WERI-Rb-1 (cell line): ENCODE measurements at regions not wholly inside any gene's neighbourhood (a gene's known extent, or its start where the extent isn't known, plus 50 kb on each side); places are given as distances from the start of the nearest gene placed in this dataset.

Experiments used
- DNase-seq: peaks from one replicate; pipeline ENCODE4 v3.0.0-alpha.2; 2020
- H3K27ac ChIP-seq: fragments of 250-450 bp; sonication (Bioruptor Pico); 2 replicates; pipeline ENCODE4 v1.5.1; 2020; ENCODE audit warnings: mild to moderate bottlenecking, moderate library complexity
- H3K27me3 ChIP-seq: fragments of 250-450 bp; sonication (Bioruptor Pico); 2 replicates; pipeline ENCODE4 v1.5.1; 2021; ENCODE audit warnings: mild to moderate bottlenecking, low read depth, moderate library complexity; ENCODE audit not compliant: insufficient read depth, severe bottlenecking
- H3K36me3 ChIP-seq: fragments of 250-450 bp; sonication (Bioruptor Pico); 2 replicates; pipeline ENCODE4 v1.5.1; 2020; ENCODE audit warnings: mild to moderate bottlenecking, moderate library complexity
- H3K4me3 ChIP-seq: 2 replicates; pipeline ENCODE4 v1.5.1; 2011; ENCODE audit warnings: low read depth, mild to moderate bottlenecking, control low read depth, low read length
- H3K9me3 ChIP-seq: fragments of 250-450 bp; sonication (Bioruptor Pico); 2 replicates; pipeline ENCODE4 v1.5.1; 2021; ENCODE audit warnings: mild to moderate bottlenecking, moderate library complexity; ENCODE audit not compliant: severe bottlenecking
- TF ChIP-seq, protein P1 (sequence below): IDR thresholded peaks from 2 replicates; pipeline ENCODE4 v1.5.1; 2011; ENCODE audit warnings: low read depth, mild to moderate bottlenecking, control low read depth, inconsistent platforms, low read length

DNA sequence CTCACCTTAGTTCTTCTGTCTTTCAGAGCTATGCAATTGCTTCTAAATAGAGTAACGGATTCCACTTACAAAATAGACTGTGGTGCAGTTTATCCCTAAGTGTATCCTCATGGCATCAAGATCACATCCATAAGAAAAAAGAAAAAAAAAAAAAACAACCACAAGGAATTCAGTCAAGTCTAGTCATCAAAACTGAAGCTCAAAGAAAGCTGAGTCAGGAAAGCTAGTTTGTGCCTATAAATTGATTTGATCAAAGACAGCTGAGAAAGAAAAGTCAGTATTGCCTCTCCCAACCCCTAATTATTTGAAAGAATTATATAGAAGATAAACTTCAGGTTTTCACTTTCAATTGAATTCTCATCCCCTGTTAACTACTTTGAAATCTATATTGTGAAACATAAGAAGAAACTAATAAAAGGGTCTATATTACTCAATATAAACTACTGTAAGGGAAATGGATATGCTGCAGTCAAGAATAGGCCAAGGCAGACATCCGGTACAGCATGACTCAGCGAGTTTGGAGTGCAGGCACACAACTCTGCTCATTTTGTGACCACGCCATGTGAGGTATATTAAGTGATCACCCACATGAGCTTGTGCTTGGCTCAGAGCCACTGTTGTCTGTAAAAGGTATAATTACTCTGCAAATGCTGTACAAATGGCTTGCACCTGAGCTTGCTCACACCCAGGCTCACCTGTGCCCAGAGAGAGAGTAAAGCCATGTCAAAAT lies 568.1 kb upstream of the CRIM1 start:
- DNase-seq: no peak
- no peaks in the 10 kb centered on the region for H3K9me3 ChIP-seq
- H3K27ac ChIP-seq: no peak overlapping the region
- no peaks in the 10 kb centered on the region for H3K36me3 ChIP-seq
- H3K4me3 ChIP-seq: no peak overlapping the region
- TF ChIP-seq, protein P1, sequence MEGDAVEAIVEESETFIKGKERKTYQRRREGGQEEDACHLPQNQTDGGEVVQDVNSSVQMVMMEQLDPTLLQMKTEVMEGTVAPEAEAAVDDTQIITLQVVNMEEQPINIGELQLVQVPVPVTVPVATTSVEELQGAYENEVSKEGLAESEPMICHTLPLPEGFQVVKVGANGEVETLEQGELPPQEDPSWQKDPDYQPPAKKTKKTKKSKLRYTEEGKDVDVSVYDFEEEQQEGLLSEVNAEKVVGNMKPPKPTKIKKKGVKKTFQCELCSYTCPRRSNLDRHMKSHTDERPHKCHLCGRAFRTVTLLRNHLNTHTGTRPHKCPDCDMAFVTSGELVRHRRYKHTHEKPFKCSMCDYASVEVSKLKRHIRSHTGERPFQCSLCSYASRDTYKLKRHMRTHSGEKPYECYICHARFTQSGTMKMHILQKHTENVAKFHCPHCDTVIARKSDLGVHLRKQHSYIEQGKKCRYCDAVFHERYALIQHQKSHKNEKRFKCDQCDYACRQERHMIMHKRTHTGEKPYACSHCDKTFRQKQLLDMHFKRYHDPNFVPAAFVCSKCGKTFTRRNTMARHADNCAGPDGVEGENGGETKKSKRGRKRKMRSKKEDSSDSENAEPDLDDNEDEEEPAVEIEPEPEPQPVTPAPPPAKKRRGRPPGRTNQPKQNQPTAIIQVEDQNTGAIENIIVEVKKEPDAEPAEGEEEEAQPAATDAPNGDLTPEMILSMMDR: no peak
- no peaks in the 10 kb centered on the region for H3K27me3 ChIP-seq

DNA sequence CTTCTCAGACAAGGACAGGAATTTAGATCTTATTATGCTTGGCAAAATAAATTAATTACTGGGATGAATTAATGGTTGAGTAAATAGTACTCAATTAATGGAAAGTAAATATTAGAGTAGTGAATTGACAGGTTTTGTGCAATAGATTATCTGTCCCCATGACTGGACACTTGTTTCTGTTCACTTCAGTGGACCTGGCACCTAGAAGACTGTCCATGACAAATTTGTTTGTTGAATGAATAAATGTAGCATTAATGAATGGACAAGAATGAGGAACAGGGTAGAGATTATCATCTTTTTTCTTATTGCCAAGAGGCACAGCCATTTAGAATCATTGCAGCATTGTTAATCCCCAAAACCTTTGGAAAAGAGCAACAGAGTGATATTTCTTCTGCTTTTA lies 570.0 kb upstream of the CRIM1 start:
- no peaks in the 10 kb centered on the region for H3K9me3 ChIP-seq
- no peak for DNase-seq
- H3K27me3 ChIP-seq: no peaks in the 10 kb centered on the region
- no peak overlapping the region for H3K4me3 ChIP-seq
- H3K27ac ChIP-seq: no peak overlapping the region
- H3K36me3 ChIP-seq: no peaks in the 10 kb centered on the region
- TF ChIP-seq, protein P1: no peak

DNA sequence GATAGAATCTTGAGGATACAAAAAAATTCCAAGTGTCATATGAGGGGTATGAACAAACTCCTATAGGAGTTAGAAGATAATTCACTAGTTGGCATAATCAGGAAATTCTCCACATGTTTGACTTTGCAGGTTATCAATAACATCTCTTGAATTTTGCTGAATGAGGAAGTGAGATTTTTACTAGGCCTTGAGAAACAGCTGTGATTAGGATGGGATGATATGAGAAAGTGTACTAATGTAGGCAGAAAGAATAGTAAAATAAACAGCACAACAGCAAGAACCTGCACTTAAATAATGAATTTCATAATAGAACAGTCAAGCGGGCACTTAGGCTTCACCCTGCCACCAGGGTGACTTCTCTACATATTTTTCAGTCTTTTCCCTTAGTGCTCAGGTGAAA lies 570.8 kb upstream of the CRIM1 start:
- Histone ChIP-seq H3K27me3 (no peaks in the 10 kb centered on the region), H3K27ac (no peak overlapping the region), H3K36me3 (no peaks in the 10 kb centered on the region), H3K4me3 (no peak overlapping the region), H3K9me3 (no peaks in the 10 kb centered on the region)
- TF ChIP-seq, protein P1: no peak
- DNase-seq: no peak

DNA sequence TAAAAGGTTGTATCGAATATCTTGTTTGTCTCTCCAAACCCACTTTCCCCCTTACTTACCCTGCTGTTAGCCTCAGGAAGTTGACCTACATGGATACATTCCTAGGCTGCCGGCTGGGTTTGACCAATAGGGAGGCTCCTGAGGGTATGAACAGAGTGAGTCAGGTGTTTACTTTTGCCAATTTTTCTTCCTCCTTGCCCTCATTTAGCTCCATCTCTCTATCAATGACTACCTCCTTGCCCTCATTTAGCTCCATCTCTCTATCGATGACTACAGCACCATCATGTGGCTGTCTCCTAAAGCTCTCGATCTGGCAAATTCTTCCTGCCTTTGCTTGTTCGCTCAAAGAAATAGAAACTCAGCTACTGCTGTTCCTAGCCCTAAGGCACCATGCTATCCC lies 571.9 kb upstream of the CRIM1 start:
- H3K9me3 ChIP-seq: no peaks in the 10 kb centered on the region
- no peaks in the 10 kb centered on the region for H3K27me3 ChIP-seq
- no peak overlapping the region for H3K27ac ChIP-seq
- H3K36me3 ChIP-seq: no peaks in the 10 kb centered on the region
- H3K4me3 ChIP-seq: no peak overlapping the region
- DNase-seq: no peak
- TF ChIP-seq, protein P1: peak; percentile 10; the same call in 1 of the 2 replicates

DNA sequence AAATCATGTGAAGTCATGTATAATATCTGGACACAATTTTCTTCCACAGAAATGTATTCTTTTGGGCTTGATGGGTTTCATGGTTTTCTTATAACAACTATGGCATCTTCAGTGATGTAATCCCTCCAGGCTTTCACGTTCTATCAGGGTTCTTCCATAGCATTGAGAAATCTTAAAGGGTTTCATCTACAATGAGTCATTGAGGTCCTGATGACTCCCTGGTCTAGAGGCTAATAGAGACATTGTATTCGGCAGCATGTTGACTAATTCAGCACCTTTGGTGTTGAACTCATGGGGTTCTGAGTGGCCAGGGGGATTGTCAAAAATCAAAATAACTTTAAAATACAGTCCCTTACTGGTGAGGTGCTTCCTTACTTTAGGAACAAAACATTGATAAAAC lies 614.0 kb upstream of the CRIM1 start:
- no peak for DNase-seq
- TF ChIP-seq, protein P1: no peak
- no peaks in the 10 kb centered on the region for H3K27me3 ChIP-seq
- H3K4me3 ChIP-seq: no peak overlapping the region
- no peaks in the 10 kb centered on the region for H3K36me3 ChIP-seq
- H3K27ac ChIP-seq: no peak overlapping the region
- no peaks in the 10 kb centered on the region for H3K9me3 ChIP-seq

DNA sequence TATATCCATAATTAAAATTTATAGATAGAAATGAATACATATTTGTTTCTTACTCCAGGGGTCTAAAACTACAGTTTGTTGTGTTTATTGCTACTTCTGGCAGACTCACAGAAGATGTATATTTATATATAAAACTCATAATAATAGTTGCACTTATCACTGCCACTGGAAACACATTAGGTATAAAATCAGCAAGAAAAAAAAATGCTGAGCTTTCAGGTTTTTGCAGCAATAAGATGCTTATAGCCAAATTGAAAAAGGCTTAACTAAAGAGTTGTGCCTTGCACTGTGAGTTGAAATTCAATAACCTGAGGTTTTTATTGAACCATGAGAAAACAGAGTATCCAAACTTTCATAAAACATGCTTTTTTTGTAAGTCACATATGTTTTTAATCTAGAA lies 623.9 kb upstream of the CRIM1 start:
- Histone ChIP-seq H3K36me3 (no peaks in the 10 kb centered on the region), H3K9me3 (no peaks in the 10 kb centered on the region), H3K27me3 (no peaks in the 10 kb centered on the region), H3K4me3 (no peak overlapping the region), H3K27ac (no peak overlapping the region)
- no peak for DNase-seq
- TF ChIP-seq, protein P1: no peak
